Stimulated activated CD4-positive, alpha-beta T cell treated with anti-CD3 and anti-CD28 coated beads, Interleukin-2, amount 100 ng/mL, for 24 hours (primary cell): ENCODE measurements at regions not wholly inside any gene's neighbourhood (a gene's known extent, or its start where the extent isn't known, plus 50 kb on each side); places are given as distances from the start of the nearest gene placed in this dataset.
"Not testable (repeated sequence)": the region's sequence is repeated elsewhere in the genome, so short reads cannot be mapped to it uniquely, and the experiment has no call there.

Experiments used
- DNase-seq, 2 donors: peaks; one replicate each; pipeline ENCODE4 v3.0.0-alpha.2; 2020

DNA sequence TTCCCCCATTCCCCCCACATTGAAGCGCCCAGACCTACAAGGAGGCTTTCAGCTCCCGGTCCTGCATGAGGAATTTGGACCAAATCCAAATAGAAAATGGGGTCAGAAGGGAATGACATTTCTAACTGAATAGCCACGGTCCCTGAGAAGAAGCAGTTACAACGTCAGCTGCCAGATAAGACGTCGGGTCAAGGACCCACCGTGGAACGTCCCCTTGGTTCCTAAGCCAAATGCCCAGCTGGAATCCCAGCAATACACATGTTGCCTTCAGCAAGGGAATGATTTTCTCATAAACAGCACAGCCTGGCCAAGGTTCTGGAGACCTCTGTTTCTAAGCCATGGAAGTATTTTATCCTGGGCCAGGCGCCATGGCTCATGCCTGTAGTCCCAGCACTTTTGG, 109.1 kb upstream of the PEG3 start:
- no peak for DNase-seq

DNA sequence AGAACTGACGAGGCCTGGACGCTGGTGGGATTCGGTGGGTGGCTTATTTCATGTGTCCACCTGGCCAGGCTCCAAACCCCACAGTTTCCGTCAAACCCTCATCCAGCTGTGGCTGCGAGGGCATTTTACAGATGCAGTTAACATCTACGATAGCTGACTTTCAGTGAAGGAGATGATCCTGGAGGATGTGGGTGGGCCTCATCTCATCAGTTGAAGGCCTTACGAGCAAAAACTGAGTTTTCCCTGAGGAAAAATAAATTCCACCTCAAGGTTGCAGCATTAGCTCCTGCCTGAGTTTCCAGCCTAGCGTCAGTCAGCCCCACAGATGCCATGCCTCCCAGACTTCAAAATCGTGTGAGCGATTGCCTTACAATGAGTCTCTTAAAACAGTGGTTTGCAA, 111.1 kb upstream of the PEG3 start:
- no peak for DNase-seq

- no peak for DNase-seq
These were observed 112.9 kb upstream of the PEG3 start for GRCh38 chr19:56953470-56953869.

DNA sequence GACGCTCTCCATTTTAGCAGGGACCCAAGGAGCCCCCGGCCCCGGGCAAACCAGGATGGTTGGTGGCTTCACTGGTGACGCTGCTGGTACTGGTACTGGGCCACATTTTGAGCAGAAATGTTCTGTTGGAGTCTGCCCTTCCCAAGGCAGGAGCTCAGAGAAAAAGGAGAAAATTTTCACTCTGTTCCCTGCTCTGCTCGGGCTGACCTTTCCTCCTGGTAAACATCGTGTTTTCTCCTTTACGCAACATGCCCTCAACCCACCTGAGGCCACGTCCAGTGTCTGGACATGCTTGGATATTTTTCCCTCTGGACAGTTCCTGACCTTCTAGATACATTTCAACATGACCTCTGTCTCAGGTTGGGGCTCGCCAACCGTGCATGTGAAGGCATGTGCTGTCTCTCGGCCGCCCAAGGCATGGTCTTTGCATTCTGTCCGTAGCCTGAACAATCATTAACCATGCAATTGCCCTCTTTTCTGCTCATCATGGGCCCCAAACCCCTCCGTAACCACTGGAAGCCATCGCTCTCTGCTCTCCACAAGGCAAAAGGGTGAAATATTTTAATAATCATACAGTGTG, 115.2 kb upstream of the PEG3 start:
- DNase-seq: no peak

DNA sequence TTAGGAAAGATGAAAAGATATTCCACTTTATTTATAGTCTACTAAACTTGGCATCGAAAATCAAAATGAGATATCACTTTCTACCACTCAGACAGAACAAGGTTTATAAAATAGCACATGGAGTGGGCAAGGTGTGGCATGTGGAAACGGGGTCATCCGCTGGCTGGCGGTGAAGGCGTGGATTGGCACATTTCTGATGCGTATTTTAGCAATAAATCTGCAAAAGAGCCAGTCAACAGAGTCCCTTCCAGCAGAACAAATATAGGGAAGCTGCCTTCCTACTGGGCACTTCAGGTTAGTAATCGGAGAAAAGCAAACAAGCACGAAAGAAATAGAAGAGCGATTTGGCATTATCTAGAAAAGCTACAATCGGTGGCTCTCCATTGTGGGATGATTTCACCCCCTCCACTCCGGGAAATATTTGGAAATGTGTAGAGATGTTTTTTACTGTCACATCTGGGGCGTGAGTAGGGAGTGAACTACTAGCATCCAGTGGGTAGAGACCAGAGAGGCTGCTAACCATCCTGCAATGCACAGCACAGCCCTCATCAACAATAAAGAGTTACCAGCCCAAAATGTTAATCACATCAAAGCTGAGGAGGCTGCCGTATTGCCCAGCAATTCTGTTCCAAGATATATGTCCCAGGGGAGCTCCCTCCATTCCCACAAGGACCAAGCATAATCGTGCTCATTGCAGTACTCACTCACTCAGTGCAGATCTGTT, 116.1 kb upstream of the PEG3 start:
- no peak for DNase-seq

- DNase-seq: no peak
These were observed 118.7 kb upstream of the PEG3 start for GRCh38 chr19:56959205-56959604.

- DNase-seq: no peak
These were observed 120.5 kb upstream of the PEG3 start for GRCh38 chr19:56960959-56961543.

DNA sequence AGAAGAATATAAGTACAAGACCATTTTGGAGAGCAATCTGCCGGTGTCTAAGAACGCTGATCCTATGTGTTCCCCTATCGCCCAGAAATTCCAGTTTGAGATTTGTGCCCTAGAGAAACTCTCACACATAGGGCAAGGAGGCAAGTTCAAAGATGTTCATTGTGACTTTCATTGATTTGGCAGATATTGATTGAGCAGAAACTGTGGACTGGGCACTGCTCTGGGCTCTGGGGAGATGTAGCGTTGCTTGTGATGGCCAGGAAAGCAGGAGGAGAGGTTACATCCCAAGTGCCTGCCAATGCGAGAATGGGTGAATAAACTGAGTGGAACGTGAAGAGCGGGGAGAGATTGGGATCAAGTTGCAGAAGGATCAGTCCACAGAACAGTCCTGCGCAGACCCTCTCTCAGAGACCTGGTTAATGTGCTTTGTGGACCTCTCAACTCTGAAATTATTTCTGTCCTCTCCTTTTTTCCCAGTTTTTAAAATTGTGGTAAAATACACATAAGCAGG, 123.9 kb upstream of the PEG3 start:
- no peak for DNase-seq

- no peak for DNase-seq
These were observed 125.7 kb upstream of the PEG3 start for GRCh38 chr19:56966225-56966696.

- no peak for DNase-seq
These were observed 126.3 kb upstream of the PEG3 start for GRCh38 chr19:56966697-56967299.

DNA sequence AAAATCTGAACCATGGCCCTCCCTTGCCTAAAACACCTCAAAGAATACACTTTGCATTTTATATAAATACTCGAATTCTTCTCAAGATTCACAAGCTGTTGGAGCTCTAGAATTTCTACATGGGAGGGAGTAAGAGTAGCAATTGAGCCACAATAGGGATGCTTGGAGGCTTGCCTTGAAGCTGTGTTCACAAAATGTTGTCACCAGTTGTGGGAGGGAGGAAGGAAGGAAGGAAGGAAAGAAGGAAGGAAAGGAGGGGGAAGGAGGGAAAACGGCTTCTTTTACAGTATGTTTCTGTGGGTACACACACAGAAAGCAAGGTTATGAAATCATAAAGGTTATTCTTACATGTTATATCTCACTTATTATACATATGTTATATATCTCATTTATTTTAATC, 128.6 kb upstream of the PEG3 start:
- no peak for DNase-seq

- DNase-seq: no peak
These were observed 129.2 kb upstream of the PEG3 start for GRCh38 chr19:56969759-56970178.

DNA sequence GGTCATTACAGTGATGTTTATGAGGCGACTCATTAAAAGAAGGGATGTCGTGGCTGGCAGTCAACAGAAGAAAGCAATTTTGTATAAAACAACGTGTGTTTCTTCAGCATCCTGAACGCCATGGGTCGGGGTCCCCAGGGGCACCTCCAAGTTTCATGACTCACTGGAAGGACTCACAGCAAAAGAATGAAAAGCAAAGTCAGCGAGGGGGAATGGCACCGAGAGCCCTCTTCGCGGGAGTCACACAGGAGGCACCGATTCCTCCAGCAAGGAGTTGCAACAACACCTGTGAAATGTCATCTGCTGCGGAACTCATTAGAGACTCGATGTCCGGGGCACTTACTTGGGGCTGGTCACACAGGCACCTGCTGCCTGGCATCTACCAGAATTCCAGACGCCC, 130.7 kb upstream of the PEG3 start:
- no peak for DNase-seq

- DNase-seq: no peak
These were observed 131.8 kb upstream of the PEG3 start for GRCh38 chr19:56972291-56972841.

GRCh38 chr19:56973713-56974555, 133.4 kb upstream of the PEG3 start:
- DNase-seq: no peak

- DNase-seq: no peak
These were observed 134.2 kb upstream of the PEG3 start for GRCh38 chr19:56974556-56975207.

- DNase-seq: no peak
These were observed 135.8 kb upstream of the PEG3 start for GRCh38 chr19:56976300-56976699.

DNA sequence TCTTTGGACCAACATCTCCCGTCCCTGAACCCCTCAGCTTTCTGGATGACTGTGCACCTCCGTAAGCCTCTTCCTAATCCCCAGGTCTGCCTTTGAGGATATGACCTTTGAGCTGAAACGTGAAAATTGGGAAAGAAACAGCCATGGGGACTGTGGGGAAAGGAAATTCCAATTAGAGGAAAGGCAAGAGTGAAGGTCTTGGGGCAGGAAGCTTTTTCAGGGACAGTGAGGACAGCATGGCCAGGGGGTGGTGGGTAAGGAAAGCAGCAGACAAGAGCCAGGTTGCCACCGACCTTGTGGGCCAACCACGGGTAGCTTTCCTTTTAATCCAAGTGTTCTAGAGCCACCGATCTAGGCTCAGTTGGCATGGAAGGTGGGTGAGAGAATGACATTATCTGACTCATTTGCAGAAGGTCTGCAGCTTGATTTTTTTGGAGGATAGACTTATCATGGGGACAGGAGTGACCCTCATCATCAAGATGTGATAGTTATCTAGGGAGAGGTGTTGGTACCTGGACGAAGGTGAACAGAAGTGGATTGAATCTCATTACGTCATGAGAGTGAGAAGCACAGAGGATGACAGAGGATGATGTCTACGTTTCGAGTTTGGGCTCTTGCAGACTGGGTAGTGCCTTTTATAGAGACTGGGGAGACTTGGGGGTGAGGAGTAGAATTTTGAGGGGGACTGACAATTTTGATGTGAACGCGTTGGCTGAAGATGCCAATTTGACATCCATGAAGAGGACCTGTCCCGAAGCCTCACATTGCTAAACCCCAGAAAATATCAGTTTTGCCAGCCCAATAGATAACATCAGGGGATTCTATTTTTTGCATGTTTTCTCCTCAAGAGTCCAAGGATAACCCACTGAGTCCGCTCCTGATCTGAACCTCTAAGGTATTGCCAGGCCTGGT, 136.7 kb upstream of the PEG3 start:
- no peak for DNase-seq

- no peak for DNase-seq
These were observed 137.6 kb upstream of the PEG3 start for GRCh38 chr19:56978023-56978565.

DNA sequence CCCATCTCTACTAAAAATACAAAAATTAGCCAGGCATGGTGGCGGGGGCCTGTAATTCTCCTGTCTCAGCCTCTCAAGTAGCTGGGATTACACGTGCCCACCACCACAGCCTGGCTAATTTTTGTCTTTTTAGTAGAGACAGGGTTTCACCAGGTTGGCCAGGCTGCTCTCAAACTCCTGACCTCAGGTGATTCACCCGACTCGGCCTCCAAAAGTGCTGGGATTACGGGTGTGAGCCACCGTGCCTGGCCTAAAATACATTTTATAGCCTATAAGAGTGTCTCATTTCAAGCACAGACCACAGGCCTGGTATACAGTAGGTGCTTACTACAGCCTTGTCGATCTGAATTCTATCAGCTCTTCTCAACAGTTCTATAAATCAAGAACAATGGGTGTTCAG, 139.5 kb upstream of the USP29 start:
- not testable (repeated sequence) for DNase-seq

- no peak for DNase-seq
These were observed 138.9 kb upstream of the USP29 start for GRCh38 chr19:56980906-56981305.
